Ovary (tissue), 3 donors: ENCODE measurements at regions not wholly inside any gene's neighbourhood (a gene's known extent, or its start where the extent isn't known, plus 50 kb on each side); places are given as distances from the start of the nearest gene placed in this dataset.

Source experiments
- CTCF ChIP-seq, 3 donors: fragments of 450-650 bp in 2 of 3; fragments of 200-600 bp in 1 of 3; IDR thresholded peaks; one replicate each; pipeline versions ENCODE4 v1.5.1 to v1.8.0; 2016 to 2022; ENCODE audit warnings: antibody characterized with exemption in 3 of 3, mild to moderate bottlenecking in 1 of 3
- EP300 ChIP-seq: sonication (generic); formaldehyde crosslinking; IDR thresholded peaks from one replicate; pipeline ENCODE4 v1.6.1; 2017; ENCODE audit warnings: antibody characterized with exemption
- POLR2A ChIP-seq: fragments of 450-650 bp; IDR thresholded peaks from one replicate; pipeline ENCODE4 v1.6.1; 2017; ENCODE audit warnings: antibody characterized with exemption, mild to moderate bottlenecking, moderate library complexity
- donor health status: DM: no; HTN: no; CAD: no.

DNA sequence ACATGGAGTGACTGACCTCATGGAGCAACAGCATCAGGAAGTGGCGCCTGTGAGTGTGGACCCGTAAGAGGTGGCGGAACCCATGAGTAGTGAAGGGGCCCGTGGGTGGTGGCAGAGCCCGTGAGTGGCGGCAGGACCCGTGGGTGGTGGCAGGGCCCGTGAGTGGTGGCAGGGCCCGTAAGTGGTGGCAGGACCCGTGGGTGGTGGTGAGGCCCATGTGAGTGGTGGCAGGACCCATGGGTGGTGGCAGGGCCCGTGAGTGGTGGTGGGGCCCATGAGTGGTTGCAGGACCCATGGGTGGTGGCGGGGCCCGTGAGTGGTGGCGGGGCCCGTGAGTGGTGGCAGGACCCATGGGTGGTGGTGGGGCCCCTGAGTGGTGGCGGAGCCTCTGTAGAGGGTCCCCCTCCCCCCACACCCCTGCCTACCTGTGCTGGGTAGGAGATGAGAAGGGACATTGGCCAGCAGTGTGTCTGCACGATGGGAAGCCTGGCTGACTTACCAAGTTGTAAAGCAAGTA lies 407.7 kb upstream of the SALL3 start:
- no peak for TF ChIP-seq POLR2A
- no peak for TF ChIP-seq CTCF (IDR thresholded peaks at IDR 0.05)
- no peak for TF ChIP-seq EP300
